HG02642 (cell line): ENCODE measurements at regions not wholly inside any gene's neighbourhood (a gene's known extent, or its start where the extent isn't known, plus 50 kb on each side); places are given as distances from the start of the nearest gene placed in this dataset.

Experiments
- ATAC-seq: cut with Tn5 transposase; IDR thresholded peaks from one replicate; pipeline ENCODE4 v1.9.1; 2021; ENCODE audit warnings: mild to moderate bottlenecking; ENCODE audit not compliant: unreplicated experiment, poor library complexity

GRCh38 chr14:101096551-101096950 is 193.0 kb upstream of the RTL1 start:
- ATAC-seq: no peak

DNA sequence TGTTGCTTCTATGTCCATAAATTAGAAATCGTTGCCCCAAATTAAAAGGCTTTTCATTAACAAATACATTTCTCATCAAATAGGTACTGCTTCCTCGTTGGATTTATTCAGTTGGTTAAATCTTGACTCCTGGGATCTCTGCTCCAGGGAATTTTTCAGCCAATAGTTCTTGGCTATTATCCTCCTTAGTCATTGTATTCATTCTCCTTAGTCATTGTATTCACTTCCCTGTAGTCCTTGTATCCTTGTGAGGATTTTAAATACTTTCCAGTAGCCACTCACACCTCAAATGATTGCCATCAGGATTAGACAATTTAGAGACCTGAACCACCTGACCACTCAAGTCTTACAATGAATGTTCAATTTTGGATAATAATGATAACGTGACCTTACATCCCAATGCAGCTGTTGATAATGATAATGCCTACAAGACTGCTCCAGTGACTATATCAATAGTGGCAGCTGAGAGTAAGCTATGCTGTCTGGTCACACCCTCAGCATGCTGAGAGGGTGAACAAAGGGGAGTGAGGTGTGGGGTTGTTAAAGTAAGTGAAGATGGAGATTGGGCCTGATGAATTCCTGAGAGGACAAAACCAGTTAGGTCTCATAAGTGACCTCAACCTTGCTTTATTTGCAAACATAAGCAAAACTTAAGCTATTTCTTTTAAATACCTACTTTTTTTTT is 193.7 kb upstream of the RTL1 start:
- ATAC-seq: no peak

GRCh38 chr14:101098177-101098576 is 194.7 kb upstream of the RTL1 start:
- ATAC-seq: no peak

DNA sequence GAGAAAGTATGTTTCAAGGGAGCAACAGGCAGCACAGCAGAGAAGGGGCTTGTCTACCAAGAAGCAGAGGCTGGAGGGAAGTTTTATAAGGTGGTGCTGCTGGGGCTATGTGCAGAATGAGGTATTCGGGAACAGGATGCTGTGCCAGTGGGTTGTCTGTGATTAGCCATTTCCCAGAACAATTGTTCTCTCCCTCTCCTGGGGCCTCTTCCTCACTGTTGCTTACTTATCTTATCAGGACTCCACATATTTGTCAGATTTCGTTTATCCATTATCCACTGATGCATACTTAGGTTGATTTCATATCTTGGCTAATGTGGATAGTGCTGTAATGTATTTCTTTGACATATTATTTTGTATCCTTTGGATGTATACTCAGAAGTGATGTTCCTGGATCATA is 195.1 kb upstream of the RTL1 start:
- ATAC-seq: no peak

DNA sequence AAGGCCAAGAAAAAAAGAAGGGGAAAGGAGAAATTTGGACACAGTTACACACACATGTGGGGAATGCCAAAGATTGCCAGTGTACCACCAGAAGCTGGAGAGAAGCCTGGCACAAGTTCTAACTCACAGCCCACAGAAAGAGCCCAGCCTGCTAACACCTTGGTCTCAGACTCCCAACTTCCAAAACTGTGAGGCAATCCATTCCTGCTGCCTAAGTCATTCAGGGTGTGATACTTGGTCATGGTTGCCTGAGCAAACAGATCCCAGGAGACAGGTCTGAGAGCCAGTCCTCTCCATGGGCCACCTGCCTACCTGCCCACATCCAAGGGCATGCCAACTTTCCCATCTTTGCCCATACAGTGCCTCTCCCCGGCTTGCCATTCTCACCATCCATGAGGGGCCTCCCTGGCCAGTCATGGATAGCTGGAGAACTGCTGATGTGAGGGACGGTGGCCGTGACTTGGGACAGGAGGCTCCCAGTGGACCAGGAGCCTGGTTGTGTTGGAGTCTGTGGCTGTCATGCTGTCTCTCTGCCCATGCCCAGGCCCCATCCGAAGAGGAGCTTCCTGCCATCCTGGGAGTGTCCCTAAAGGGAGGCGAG is 198.0 kb upstream of the RTL1 start:
- ATAC-seq: no peak

GRCh38 chr14:101102875-101103274 is 199.4 kb upstream of the RTL1 start:
- no peak for ATAC-seq

DNA sequence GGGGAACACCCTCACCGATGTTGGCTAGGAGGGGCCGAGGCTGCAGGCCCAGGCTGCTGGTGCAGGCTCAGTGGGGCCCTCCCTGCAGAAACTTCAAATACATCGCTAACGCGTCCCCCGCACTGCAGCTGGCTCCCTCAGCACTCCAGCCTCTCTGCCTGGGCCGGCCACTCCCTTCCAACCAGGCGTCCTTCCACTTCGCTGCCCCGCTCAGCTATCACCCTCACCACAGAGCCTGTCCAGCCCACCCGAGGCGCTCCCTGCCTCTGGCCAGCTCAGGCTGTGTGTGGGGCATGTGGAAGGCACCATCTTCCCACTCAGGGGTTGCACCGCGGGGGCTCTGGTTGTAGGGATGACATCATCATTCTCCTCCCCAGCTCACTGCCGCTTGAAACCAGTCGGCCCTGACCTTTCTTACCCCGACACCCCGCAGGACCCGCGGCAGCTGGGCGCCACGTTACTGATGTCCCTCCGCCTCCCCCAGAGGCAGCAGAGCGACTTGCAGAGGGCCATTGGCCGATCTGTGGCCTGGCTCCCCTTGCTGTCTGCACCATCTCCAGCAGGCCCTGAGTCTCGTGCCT is 199.9 kb upstream of the RTL1 start:
- no peak for ATAC-seq

GRCh38 chr14:101104485-101104884 is 201.0 kb upstream of the RTL1 start:
- ATAC-seq: no peak

- no peak for ATAC-seq
Observed at GRCh38 chr14:101105045-101105444, 201.5 kb upstream of the RTL1 start.

DNA sequence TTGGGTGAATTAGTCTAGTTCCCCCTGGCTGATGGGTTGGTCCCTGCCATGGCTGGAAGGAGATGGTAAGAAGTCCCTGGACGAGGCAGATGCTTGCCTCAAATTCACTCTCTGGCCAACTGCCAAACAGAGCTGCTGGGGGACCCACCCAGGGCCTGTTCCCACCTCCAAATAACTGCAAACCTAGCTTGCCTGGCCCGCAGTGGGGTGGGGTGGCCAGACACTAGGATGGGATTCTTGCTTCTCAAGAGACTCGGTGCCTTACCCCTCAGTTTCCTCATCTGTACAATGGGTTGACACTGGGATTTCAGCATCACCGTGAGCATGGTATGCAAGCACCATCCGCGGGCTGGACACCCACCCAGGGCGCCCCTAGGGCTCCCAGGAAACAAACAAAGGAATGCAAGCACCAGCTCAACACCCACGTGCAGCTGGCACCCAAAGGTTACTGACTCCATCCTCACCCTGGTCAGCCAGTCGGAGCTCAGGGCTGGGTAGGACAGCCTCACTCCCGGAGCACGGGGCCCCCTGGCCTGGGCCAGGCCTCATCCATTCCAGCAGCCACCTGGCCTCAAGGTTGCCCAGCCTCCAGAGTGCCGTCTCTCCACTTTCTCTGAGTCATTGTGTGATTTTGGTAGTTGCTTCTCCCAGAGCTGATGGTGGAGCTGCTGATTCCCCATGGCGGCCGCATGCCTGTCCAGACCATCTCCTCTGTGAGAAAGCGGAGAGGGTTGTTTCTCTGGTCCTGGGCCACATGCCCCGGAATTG is 205.2 kb upstream of the RTL1 start:
- ATAC-seq: no peak

GRCh38 chr14:101109347-101109638 is 205.8 kb upstream of the RTL1 start:
- ATAC-seq: no peak

GRCh38 chr14:101109981-101110728 is 206.6 kb upstream of the RTL1 start:
- no peak for ATAC-seq

DNA sequence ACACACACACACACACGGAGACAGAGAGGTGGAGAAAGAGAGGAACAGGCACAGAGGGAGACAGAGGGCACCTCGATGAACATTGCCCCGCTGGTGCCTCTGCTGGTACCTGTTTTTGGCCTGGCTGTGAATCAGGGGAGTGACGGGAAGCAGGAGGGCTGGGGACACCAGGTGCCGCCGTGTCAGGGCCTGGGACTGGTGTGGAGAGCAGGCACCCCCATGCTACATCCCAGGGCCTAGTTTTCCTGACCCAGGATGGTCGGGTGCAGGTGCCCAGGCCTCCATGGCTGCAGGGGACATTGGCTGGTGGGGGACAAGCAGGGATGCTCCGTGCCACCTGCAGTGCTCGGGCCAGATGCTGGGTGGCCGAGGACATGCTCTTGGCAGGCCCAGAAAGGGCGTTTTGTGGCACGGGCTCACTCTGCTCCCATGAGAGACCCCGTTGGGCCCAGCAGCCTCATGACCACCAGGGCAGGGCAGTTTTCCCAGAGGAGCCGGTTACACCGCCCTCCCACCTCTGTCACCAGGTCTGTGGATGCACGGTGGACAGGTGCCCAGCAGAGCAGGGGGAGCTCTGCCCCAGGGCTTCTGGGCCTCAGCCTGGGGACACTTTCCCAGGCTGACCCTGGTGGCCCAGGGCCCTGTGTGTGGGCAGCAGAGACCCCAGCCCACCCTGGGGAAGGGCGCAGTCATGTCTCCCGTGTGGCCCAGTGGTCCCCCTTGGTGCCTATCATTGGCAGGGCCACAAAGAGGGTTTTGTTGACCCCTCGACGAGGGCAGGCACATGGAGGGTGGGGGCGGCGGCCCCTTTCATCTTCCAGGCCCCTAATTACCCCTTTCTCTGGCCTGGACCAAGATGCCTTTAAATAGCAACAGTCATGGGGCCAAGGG is 207.5 kb upstream of the RTL1 start:
- ATAC-seq: no peak

GRCh38 chr14:101111620-101112290 is 208.2 kb upstream of the RTL1 start:
- ATAC-seq: no peak

GRCh38 chr14:101112351-101113107 is 209.0 kb upstream of the RTL1 start:
- no peak for ATAC-seq

GRCh38 chr14:101113108-101113612 is 209.6 kb upstream of the RTL1 start:
- no peak for ATAC-seq

GRCh38 chr14:101113835-101114725 is 210.6 kb upstream of the RTL1 start:
- no peak for ATAC-seq
